Neutrophil (primary cell): ENCODE measurements at regions not wholly inside any gene's neighbourhood (a gene's known extent, or its start where the extent isn't known, plus 50 kb on each side); places are given as distances from the start of the nearest gene placed in this dataset.

Experiments used
- H3K27ac ChIP-seq: fragments of 200-600 bp; sonication (generic); 2 replicates; pipeline ENCODE4 v1.5.1; 2016; ENCODE audit warnings: mild to moderate bottlenecking, moderate library complexity
- H3K27me3 ChIP-seq: fragments of 200-600 bp; sonication (generic); 2 replicates; pipeline ENCODE4 v1.6.0; 2016; ENCODE audit warnings: mild to moderate bottlenecking
- H3K36me3 ChIP-seq: fragments of 200-600 bp; sonication (generic); 2 replicates; pipeline ENCODE4 v1.5.1; 2017
- H3K4me1 ChIP-seq, 2 experiments: fragments of 200-600 bp in 1 of 2; sonication (generic) in 1 of 2; 1 replicate in 1 of 2; 2 replicates in 1 of 2; pipeline versions ENCODE4 v1.5.1 to v1.6.1; 2013 to 2016; ENCODE audit warnings: low read depth in 1 of 2, low read length in 1 of 2, mild to moderate bottlenecking in 1 of 2, moderate library complexity in 1 of 2; ENCODE audit not compliant: control insufficient read depth in 1 of 2, insufficient read depth in 1 of 2
- H3K4me3 ChIP-seq, 2 experiments: fragments of 200-600 bp in 1 of 2; sonication (generic) in 1 of 2; 1 replicate in 1 of 2; 2 replicates in 1 of 2; pipeline ENCODE4 v1.5.1; 2013 to 2016; ENCODE audit warnings: low read depth in 1 of 2, low read length in 1 of 2, mild to moderate bottlenecking in 1 of 2, moderate library complexity in 1 of 2
- H3K9me3 ChIP-seq: fragments of 200-600 bp; sonication (generic); 2 replicates; pipeline ENCODE4 v1.5.1; 2016
- TF ChIP-seq, protein P1 (sequence below): fragments of 200-600 bp; sonication (generic); IDR thresholded peaks from 2 replicates; pipeline ENCODE4 v1.5.1; 2016; ENCODE audit warnings: antibody characterized with exemption

DNA sequence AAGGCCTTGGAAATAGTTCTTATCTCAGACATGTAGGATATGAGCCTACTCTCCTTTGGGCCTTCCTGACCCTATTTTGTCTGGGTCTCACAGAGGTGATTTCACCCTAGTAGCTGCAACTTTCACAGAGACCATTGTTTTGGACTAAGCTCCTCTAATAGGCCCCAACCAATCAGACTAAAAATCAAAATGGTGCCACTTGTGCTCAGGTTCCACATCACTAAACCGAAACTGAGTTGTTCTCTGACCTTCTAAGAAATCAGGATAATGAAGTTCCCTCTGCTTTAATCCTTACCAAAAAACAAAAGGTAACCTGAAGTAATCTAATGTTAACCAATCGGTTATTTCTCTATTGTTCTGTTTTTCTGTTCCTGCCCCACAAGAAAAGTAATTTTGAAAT is 143.6 kb downstream of the CD24 start:
- H3K9me3 ChIP-seq = no peaks in the 10 kb centered on the region
- peaks cover 12 to 26% of the 10 kb centered on the region in 2 experiments for H3K4me1 ChIP-seq

DNA sequence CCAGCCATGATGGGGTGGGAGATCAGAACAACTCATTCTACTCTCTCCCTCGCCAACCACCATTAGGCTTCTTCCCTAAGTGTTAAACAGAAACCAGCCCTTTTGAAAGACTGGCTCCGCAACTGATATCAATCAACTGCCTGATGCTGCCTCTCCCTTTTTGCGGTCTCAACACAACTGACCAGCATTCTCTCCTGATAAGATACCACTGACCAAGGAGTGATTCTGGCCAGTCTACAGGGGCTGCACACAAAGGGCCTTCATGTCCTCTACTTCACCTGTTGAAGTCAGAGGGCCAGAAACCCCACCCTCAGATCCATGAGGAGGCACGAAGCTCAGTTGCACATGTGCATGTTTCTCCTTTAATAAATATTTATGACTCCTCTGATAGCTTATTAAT is 145.1 kb downstream of the CD24 start:
- H3K9me3 ChIP-seq = no peaks in the 10 kb centered on the region
- H3K4me3 ChIP-seq = no peak overlapping the region
- no peaks in the 10 kb centered on the region for H3K27me3 ChIP-seq
- TF ChIP-seq, protein P1, sequence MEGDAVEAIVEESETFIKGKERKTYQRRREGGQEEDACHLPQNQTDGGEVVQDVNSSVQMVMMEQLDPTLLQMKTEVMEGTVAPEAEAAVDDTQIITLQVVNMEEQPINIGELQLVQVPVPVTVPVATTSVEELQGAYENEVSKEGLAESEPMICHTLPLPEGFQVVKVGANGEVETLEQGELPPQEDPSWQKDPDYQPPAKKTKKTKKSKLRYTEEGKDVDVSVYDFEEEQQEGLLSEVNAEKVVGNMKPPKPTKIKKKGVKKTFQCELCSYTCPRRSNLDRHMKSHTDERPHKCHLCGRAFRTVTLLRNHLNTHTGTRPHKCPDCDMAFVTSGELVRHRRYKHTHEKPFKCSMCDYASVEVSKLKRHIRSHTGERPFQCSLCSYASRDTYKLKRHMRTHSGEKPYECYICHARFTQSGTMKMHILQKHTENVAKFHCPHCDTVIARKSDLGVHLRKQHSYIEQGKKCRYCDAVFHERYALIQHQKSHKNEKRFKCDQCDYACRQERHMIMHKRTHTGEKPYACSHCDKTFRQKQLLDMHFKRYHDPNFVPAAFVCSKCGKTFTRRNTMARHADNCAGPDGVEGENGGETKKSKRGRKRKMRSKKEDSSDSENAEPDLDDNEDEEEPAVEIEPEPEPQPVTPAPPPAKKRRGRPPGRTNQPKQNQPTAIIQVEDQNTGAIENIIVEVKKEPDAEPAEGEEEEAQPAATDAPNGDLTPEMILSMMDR = no peak
- peaks cover 12 to 26% of the 10 kb centered on the region in 2 experiments for H3K4me1 ChIP-seq
- H3K27ac ChIP-seq = no peak overlapping the region
- no peaks in the 10 kb centered on the region for H3K36me3 ChIP-seq

More for the DNA sequence above, 143.6 kb downstream of the CD24 start:
- no peak overlapping the region for H3K4me3 ChIP-seq
- H3K27ac ChIP-seq = peak overlapping the region; percentile 61
- TF ChIP-seq, protein P1 = no peak
- H3K36me3 ChIP-seq = no peaks in the 10 kb centered on the region
- H3K27me3 ChIP-seq = no peaks in the 10 kb centered on the region

DNA sequence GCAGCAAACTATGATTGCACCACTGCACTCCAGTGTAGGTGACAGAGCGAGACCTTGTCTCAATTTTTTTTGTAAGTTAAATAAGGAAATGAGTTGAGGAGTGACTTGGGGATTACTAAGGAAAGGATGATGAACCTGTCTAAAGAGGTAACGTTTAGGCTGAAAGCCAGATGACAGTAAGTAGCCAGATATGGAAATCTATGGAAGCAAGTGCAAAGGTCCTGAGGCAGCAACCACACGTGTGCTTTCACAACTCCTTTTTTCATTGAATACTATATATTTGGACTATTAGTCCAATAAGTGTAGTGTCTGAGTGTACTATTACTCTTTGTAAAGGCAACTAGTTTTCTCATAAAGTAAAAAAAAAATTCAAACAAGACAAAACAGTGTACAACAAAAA is 147.4 kb downstream of the CD24 start:
- Histone ChIP-seq H3K9me3 (no peaks in the 10 kb centered on the region), H3K4me1 (peaks cover 12 to 22% of the 10 kb centered on the region in 2 experiments)

DNA sequence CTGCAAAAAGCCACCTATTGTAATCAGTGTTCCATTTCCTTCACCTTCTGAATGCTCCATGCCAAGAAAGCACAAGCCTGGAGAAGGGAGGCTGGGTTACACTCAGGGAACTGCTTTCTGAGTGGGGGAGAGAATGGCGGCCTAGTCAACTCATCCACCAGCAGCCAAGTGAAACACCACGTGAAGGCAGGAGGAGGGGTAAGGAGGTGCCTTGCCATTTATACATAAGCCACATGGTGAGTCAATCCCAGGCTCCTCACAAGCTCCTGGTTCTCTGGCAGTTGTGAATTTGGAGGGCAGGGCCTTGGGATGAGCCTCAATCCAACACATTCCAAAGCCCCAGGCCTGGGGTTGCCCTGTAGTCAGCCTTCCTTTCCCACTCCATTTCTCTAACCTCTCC is 149.4 kb downstream of the CD24 start:
- H3K36me3 ChIP-seq = no peaks in the 10 kb centered on the region
- peaks cover 0 to 3% of the 10 kb centered on the region in 2 experiments for H3K4me1 ChIP-seq
- H3K4me3 ChIP-seq = no peak overlapping the region
- H3K9me3 ChIP-seq = no peaks in the 10 kb centered on the region
- H3K27me3 ChIP-seq = no peaks in the 10 kb centered on the region
- TF ChIP-seq, protein P1 = no peak
- no peak overlapping the region for H3K27ac ChIP-seq

More for the DNA sequence above, 147.4 kb downstream of the CD24 start:
- Histone ChIP-seq H3K27ac (no peak overlapping the region), H3K27me3 (no peaks in the 10 kb centered on the region), H3K36me3 (no peaks in the 10 kb centered on the region), H3K4me3 (no peak overlapping the region)
- TF ChIP-seq, protein P1 = no peak

- no peak overlapping the region for H3K27ac ChIP-seq
- no peaks in the 10 kb centered on the region for H3K27me3 ChIP-seq
These were observed 150.7 kb downstream of the CD24 start for GRCh38 chr6:106823732-106824351.

More at GRCh38 chr6:106823732-106824351, 150.7 kb downstream of the CD24 start:
- Histone ChIP-seq H3K4me1 (peaks cover 0 to 3% of the 10 kb centered on the region in 2 experiments), H3K36me3 (no peaks in the 10 kb centered on the region), H3K9me3 (no peaks in the 10 kb centered on the region), H3K4me3 (no peak overlapping the region)
- TF ChIP-seq, protein P1 = no peak
